ENCODE measurements at regions not wholly inside any gene's neighbourhood (a gene's known extent, or its start where the extent isn't known, plus 50 kb on each side); places are given as distances from the start of the nearest gene placed in this dataset.

DNA sequence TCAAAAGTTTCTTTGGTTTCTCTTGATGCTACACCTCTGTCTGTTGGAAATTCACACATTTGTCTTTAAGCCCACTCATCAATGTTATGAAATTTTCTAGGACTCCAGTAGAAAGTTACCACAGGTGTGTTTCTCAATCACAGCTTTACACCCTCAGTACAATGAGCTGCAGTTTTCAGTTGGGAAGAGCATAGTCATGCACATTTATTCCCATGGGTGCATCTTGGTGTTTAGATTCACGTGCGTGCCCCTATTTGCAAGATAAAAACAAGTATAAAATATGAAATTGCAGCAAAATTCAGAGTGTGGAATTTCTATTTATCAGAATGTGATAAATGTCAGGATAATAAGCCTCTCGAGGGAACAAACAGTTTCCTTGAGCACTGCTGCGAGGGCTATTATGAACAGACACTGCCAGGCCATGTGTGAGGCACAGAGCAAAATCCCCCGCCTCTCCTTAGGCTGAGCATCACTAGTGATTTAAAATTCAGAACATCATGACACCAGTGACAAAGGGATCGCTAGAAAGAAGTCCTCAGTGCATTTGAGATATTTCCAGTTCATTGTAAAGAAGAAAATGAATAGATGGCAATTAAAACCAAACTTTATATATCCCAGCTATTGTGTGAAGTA is 512.2 kb upstream of the TCF4 start:
- H3K4me3 ChIP-seq (ENCODE audit: low read length): no peak overlapping the region
- no peak for DNase-seq (ENCODE audit: low read depth)
- no peak for TF ChIP-seq CTCF (conservative IDR thresholded peaks at IDR 0.05; ENCODE audit: low read length)

DNA sequence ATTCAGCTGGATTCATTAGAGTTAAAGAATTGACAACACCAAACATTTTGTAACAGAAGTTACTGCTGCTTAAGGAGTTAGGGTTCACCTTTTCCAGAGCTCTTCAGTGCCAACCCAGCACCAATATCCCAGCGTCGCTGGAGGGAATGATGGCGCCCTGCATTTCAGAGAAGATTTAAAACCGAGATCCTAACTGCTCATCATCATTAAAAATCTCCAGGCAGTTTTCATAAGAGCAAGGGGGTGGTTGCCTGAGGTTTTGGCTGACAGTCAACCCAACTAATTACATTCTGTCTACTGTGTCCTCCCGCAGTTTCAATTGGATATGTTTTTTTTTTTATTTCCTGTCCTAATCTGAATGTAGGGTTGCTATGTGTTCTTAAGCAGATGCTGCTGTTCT is 509.6 kb upstream of the TCF4 start:
- DNase-seq (ENCODE audit: low read depth): no peak
- no peak overlapping the region for H3K4me3 ChIP-seq (ENCODE audit: low read length)
- TF ChIP-seq CTCF (conservative IDR thresholded peaks at IDR 0.05; ENCODE audit: low read length): no peak

- DNase-seq (ENCODE audit: low read depth): no peak
- no peak for TF ChIP-seq CTCF (conservative IDR thresholded peaks at IDR 0.05; ENCODE audit: low read length)
- H3K4me3 ChIP-seq (ENCODE audit: low read length): no peak overlapping the region
Measured at GRCh38 chr18:56096861-56097260, 508.9 kb upstream of the TCF4 start.

- no peak overlapping the region for H3K4me3 ChIP-seq (ENCODE audit: low read length)
- no peak for TF ChIP-seq CTCF (conservative IDR thresholded peaks at IDR 0.05; ENCODE audit: low read length)
- DNase-seq (ENCODE audit: low read depth): no peak
Measured at GRCh38 chr18:56089612-56090258, 501.7 kb upstream of the TCF4 start.

- DNase-seq (ENCODE audit: low read depth): peak; percentile 37
- no peak for TF ChIP-seq CTCF (conservative IDR thresholded peaks at IDR 0.05; ENCODE audit: low read length)
- no peak overlapping the region for H3K4me3 ChIP-seq (ENCODE audit: low read length)
Measured at GRCh38 chr18:56086786-56087185, 498.8 kb upstream of the TCF4 start.

- no peak overlapping the region for H3K4me3 ChIP-seq (ENCODE audit: low read length)
- no peak for TF ChIP-seq CTCF (conservative IDR thresholded peaks at IDR 0.05; ENCODE audit: low read length)
- DNase-seq (ENCODE audit: low read depth): no peak
Measured at GRCh38 chr18:56086176-56086575, 498.2 kb upstream of the TCF4 start.

DNA sequence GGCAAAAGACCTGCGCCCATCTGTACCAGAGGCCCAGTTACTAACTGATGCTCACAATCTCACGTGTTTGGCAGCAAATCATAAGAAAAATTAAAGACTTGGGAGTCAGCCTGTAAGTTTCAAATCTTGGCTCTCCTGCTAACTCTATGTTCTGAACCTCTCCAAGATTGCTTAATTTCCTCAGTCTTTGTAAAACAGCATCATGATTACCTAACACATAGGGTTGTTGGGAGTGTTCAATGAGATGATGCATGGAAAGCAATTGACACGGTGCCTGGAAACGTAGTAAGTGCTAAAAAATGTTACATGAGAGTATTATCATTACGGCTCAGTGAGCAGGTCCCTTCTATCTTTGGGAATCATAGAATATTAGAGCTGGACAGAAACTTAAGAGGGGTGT is 497.6 kb upstream of the TCF4 start:
- DNase-seq (ENCODE audit: low read depth): peak; percentile 95
- TF ChIP-seq CTCF (conservative IDR thresholded peaks at IDR 0.05; ENCODE audit: low read length): no peak

More for the DNA sequence above, 497.6 kb upstream of the TCF4 start:
- no peak overlapping the region for H3K4me3 ChIP-seq (ENCODE audit: low read length)
